SIG-M5 (cell line): ENCODE measurements at regions not wholly inside any gene's neighbourhood (a gene's known extent, or its start where the extent isn't known, plus 50 kb on each side); places are given as distances from the start of the nearest gene placed in this dataset.
"Not testable (repeated sequence)": the region's sequence is repeated elsewhere in the genome, so short reads cannot be mapped to it uniquely, and the experiment has no call there.

Experiments used
- DNase-seq: peaks from one replicate; lab custom pipeline; 2025; lab: John Stamatoyannopoulos, UW

DNA sequence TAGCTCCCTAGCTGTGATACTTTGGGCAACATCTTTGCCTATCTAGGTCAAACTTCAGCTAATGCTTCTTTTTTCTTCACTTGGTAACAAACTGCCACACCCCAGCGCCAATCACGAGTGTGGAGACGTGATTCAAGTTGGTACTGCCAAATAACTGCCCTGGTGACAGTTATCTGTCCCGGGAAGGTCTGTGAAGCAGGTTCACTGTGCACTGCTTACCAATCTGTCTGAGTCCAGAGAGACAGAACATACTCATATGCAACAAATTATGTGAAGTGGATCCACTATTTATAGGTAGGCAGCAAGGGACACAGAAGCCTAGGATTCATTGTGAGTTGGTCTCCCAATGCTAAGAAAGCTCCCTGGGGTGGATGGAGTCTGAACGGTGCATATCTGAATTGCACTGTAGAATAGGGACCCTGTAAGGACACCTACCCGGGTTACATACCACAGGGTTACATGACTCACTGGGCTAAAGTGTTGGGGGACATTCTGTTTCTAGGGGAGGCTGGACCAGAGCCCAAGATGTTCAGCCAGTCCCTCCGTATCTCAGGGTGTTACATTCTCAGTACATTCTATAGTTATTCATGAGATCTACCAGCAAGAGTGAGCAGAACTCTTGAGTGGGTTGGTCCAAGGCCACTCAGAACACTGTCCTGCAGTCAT lies 95.4 kb upstream of the STC2 start:
- no peak for DNase-seq

DNA sequence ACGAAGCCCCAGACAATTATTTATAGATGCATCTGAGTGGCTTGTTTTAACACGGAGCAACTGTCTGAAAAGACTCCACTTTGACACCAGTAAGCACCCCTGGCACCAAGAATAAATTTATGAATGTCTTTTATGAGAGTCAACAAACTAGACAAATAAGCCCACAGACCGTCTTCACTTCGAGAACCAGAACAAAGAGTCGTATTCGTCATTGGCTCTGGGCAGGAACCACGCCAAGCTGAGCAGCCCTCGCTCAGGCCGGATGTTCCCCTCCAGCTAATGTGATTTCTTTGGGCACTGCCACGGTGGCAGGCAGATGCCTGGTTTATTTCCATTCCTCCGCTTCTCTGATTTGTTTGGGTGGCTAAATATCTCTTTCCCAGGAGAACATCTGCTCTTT lies 91.9 kb upstream of the STC2 start:
- no peak for DNase-seq

DNA sequence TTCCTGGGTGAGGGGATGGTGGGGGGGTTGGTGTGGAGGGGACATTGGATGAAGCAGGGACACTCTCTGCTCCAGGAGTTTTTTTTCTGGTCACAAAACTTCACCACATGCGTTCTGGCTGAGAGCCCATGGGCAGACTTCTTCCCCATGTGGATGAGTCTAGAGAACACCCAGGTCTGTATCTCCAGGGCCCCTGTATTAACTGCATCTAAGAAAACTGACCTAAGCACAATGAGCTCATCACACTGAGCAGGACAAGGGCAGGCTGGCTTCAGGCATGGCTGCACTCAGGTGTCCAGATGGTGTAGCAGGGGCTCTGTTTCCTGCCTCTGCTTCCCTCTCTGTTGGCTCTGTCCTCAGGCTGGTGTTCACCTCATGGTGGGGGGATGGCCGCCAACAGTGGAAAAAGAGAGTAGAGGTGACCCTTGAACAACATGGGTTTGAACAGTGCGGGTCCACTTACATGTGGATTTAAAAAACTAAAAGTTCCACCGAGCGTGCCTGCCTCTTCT lies 85.3 kb upstream of the STC2 start:
- DNase-seq, result no peak

DNA sequence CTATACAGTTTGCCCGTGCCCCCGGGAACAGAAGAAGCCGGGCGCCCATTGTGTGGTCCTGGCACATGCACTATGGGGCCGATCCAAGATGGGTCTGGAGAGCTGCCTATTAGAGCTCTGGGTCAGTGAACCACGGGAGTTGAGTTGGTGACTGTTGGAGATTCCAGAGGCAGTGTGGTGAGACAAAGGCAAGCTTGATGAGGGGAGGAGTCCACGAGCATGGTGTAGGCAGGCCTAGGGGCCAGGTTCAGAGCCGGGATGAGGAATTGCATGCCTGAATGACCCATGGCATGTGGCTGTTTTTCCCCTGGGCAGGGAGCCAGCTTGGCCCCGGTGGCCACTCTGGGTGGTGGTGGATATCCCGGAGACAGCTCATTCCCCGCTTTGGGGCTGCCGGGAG lies 84.4 kb upstream of the STC2 start:
- DNase-seq, result no peak

DNA sequence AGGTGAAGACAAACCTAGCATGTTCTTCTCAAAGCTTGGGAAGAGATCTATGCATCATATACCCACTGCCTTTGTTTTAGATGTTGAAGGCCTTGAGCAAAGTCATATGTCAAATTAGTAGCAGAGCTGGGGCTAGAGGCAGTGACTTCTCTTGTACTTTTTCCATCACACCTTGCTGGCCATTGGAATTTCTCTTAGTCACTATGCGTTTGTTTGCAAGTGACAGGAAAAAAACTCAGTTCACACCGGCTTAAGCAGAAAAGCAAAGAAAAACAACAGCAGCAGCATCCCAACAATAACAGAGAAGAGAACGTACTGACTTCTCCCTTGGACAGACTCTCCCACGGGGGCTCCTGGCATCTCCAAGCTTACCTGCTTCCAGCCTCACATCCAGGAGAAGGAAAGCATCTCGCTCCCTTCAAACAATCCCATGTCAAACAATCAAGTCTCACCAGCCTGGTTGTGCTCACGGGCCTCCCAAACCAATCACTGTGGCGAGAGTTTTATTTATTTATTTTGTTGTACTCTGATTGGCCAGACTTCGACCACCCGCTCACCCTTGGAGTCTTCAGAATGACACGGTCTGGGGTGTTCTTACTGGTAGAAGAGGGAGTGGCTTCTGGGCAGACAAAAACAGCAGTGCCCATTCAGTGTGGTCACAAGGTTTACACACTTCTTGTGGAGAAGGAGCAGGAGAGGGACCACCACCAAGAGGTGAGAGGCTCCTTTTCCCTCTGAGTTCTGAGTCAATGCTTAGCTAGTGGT lies 83.8 kb upstream of the STC2 start:
- DNase-seq, result no peak

DNA sequence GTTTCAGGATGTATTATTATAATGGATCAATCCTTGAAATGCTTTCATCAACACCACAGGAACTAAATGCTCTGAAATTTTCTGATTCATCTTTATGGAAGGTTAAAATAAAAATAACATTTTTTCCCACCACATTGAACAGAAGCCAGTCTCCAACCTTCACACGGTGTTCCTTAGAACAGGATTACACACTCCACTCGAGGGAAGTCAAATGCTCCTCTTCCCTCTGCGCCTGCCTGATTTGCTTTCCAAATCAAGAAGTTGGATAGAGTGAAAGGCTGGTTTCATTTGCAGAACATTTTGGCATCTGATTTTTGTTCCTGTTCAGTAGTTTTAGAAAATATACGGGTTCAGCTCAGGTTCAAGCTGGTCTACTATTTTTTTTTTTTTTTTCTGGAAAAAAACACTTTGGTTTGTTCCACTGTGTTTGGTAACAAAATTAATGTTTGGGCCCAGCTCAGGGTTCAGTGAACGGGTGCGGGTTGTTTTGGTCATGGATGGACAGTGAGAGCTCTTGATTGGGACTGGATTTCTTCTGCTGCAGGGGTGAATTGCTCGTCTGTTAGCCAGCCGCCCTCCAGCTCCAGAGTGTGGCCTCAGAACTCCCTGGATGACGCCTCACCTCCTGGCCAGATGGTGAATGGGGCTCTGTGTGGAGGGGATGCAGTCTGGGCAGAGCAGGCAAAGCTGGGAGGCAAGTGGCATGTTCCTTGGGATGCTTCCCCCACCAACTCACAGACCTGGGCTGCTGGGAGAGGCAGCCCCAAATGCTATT lies 82.4 kb upstream of the STC2 start:
- no peak for DNase-seq

DNA sequence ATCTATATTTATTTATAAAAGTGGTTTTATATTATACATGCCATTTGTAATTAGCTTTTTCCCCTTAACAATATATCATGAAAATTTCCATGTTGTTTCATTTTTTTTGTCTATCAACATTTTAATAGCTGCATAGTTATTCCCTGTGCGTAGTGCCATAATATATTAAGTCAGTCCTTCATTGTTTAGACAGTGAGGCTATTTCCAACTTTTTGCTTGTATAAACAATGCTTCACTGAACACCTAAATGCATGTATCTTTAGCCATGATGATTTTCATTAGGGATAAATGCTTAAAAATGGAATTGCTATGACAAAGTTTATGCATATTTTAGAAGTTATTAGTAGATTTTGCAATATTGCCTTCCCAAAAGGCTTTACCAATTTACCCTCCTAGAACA lies 80.7 kb upstream of the STC2 start:
- DNase-seq, result no peak

DNA sequence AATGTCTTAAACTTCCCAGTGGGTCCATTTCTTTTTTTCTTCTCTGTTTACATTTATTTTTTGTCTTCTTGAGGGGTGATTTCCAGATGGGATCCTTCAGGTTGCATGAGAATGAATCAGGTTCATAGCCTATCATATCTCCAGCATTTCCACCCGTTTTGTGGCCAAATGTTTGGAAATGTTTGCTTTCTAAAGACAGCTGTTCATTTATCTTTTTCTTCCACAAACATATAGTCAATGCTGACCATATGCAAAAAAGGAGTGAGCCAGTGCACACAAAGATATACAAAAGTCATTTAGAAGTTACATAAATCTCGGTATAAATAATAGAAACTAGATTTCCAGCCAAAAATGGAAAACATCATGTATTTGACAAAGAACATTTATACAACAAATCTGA lies 71.6 kb upstream of the STC2 start:
- DNase-seq, result no peak

DNA sequence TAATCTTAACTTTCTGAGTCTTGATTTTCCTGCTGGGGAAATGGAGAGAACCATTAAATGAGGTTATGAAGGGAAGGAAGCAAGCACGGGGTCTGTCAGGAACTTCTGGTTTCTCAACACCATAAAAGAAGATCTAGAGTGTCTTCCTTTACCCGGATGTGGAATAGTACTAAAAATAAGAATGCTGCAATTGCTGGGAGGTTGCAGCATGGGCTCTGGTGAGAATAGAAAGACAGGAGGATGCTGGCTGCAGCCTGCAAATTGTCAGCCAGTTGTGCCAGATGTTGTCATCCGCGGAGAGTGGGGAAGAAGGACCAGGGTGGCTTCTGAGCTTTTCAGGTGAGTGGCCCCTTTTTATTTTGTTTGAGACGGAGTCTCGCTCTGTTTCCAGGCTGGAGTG lies 69.3 kb upstream of the STC2 start:
- DNase-seq, result peak; percentile 77

DNA sequence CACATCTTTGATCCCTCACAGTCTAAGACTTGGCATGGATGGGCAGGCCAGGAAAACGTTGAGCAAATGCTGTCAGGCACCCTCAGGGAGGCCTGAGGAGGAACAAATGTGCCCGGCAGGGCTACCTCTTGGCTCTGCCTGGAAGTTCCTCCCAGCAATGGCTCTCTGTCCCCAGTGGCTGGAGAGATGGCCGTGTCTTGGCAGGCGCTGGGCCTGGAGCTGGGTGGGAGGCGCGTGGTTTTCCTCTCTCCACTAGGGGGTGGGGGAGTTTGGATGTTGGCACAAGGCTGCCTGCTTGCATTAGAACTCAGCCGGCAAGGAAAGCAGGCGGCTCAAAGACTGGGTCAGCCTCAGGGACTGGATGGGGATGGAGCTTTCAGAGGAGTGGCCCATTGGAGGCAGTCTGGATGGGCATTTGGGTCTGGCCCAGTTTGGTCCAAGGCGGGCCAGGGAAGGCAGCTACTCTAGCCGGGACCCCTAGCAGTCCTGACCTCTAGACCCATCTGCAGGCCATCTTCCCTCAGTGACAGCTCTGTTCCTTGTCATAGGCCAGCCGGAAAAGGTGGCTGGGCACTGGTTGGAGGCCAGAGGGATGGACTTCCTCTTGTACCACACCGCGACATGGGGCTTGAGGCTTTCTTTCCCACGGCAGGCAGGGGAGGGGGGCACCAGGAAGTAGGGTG lies 68.2 kb upstream of the STC2 start:
- DNase-seq, result no peak

DNA sequence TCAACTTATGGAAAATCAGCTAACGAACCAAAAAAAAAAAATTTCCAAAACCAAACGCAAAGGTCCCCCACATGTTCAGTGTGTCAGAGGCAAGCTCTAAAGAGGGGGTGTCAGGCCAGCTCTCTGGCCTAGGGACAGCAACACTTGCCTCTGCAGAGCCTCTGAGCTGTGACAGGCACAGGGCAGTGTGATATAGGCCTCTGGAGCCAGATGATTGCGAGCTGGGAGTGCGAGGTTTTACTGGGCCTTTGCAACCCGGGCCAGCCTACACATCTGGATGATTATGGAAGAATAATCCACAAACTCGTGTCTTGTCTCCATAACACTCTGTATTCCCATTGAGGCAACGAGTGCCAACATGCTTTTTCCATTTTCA lies 67.7 kb upstream of the STC2 start:
- DNase-seq, result no peak

DNA sequence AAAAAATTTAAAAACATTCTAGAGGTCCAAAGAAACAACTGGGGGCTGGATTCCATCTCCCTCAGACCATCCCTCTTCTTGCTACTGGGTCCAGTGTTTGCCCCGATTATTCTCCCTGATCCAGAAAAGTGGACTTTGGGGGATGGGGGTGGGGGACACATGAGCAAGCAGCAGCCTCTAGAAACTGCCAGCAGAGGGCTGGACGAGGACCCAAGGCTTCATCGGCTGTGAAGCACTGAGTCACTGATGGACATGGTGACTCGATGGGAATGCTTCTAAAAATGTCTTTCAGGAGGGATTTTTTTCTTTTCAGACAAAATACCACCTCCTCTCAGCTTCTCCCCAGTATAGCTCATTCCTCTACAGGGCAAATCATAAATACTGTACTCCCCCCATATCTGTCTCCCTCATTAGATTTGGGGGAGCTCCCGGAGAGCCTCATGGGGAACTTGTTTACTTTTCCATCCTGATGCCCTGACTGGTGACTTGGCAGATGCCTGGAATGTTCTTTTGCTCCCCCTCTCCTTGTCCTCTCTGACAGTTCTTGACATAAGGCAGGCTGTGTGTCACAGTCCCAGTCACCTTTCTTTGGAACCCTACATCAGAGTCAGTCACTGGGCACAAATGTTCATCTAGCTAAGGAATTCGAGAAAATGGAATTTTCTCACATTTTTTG lies 67.2 kb upstream of the STC2 start:
- no peak for DNase-seq

DNA sequence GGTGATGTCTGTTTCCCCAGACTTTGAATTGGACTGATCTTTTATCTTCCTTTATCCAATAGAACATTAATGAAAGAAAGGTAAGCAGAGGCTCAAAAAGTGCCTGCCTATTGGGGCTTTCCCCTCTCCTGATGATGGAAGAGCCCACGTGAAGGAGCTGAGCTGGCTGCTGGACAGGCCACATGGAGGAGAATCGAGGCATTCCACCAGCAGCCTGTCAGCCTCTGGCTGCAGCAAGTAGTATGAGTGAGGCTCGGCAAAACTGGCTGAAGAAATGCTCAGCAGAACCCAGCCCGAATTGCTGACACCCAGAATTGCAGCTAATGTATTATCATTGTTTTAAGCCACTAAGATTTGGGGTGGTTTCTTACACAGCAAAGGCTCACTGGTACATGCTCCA lies 66.5 kb upstream of the STC2 start:
- no peak for DNase-seq

DNA sequence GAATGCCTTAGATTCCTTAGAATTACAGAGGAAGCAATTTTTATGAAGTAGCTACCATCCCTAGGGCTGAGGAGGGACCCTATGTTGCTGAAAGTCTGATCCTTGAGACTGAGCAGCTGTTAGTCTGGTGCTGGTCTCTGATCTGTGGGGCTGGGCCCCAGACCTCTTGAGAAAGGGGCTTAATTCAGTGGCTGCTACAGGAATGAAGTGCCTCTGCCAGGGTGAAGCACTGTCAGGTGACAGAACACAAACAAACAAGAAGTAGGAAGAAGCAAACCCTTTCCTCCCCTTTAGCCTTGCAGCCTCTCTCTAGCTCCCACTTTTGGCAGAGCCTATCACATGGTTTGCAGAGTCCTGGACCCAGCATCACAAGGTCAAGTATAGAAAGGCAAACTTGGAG lies 64.0 kb upstream of the STC2 start:
- no peak for DNase-seq

DNA sequence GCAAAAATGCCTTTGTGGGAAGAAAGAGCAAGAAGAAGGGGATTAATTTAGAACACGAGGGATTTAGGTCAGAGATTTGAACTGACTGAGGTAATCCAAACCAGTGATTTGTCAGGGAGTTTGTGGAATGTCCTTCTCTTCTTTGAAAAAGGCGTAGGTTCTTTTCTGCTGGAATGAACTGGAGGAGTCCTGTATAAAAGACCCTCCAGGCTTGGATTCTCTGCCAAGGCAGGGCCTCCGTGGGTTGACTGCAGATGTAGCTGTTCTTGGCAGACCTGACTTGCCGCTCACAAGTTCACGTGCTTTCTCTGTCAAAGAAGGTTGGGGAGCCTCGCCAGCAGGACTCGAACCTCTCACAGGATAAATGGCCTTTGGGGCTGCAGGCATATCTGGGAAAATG lies 62.8 kb upstream of the STC2 start:
- no peak for DNase-seq

DNA sequence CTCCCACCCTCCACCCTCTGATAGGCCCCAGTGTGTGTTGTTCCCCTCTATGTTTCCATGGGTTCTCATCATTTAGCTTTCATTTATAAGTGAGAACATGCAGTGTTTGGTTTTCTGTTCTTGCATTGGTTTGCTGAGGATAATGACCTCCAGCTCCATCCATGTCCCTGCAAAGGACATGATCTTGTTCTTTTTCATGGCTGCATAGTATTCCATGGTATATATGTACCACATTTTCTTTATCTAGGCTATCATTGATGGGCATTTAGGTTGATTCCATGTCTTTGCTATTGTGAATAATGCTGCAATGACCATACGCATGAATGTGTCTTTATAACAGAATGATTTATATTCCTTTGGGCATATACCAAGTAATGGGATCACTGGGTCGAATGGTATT lies 59.1 kb upstream of the STC2 start:
- DNase-seq, result not testable (repeated sequence)

DNA sequence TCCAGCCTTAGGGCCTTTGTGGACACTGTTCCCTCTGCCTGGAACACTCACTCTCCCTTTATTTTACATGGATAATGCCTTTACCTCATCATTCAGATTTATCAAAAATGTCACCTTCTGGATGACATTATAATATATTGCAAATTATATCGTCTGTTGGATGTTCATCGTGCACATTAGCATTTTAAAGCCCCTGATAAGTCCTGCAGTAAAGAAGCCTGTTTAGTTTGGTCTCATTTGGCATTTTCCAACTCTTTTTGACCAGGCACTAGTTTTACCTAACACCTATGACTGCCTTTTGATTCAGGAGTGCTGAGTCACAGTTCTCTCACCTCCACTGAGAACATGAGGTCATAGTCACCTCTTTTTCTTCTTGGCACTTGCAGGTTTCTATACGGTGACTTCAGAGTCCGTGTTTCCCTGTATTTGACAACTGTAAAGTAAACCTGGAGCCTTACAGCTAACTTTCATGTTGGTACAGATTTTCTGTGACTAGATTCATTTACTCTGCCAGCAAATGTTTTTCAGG lies 57.7 kb upstream of the STC2 start:
- DNase-seq, result no peak

DNA sequence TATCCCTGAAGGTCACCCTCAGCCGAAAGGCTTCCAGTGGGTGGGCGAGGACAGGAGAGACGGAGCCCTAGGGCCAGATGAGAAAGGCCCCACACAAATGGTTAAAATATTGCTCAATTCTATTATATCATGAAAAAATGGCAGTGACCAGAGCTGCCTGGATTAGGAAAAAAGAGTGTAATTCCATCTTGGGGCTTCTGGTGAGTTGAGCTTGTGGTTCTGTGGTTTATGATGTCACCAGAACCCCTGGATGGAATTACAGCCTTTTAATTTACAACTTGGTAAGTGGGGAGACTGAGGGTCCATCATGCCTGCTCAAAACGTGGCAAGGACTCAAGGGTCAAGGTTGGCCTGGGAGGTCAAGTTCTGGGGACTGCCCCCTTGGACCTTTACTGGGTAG lies 55.5 kb upstream of the STC2 start:
- DNase-seq, result no peak

DNA sequence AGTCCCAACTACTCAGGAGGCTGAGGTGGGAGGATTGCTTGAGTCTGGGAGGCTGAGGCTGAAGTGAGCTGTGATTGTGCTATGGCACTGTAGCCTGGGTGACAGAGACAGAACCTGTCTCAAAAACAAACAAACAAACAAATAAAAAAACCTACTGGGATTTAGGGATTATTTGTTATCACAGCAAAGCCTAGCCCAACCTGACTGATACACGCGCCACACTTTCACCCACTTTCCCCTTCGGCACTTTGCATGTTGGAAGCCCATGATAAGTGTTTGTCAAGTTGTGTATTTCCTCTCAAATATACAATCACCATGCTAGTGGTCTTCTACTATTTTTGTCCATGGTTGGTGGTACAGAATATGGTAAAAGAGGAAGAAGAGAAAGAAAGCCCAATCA lies 50.5 kb upstream of the STC2 start:
- DNase-seq, result no peak
